ENCODE measurements at regions not wholly inside any gene's neighbourhood (a gene's known extent, or its start where the extent isn't known, plus 50 kb on each side); places are given as distances from the start of the nearest gene placed in this dataset.

- H3K4me3 ChIP-seq (ENCODE audit: low read depth, low read length), result no peak overlapping the region
- TF ChIP-seq, protein P1, sequence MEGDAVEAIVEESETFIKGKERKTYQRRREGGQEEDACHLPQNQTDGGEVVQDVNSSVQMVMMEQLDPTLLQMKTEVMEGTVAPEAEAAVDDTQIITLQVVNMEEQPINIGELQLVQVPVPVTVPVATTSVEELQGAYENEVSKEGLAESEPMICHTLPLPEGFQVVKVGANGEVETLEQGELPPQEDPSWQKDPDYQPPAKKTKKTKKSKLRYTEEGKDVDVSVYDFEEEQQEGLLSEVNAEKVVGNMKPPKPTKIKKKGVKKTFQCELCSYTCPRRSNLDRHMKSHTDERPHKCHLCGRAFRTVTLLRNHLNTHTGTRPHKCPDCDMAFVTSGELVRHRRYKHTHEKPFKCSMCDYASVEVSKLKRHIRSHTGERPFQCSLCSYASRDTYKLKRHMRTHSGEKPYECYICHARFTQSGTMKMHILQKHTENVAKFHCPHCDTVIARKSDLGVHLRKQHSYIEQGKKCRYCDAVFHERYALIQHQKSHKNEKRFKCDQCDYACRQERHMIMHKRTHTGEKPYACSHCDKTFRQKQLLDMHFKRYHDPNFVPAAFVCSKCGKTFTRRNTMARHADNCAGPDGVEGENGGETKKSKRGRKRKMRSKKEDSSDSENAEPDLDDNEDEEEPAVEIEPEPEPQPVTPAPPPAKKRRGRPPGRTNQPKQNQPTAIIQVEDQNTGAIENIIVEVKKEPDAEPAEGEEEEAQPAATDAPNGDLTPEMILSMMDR (conservative IDR thresholded peaks at IDR 0.05; ENCODE audit: low read depth, low read length), result no peak
- no peak for DNase-seq (ENCODE audit: low read depth)
Observed at GRCh38 chr6:74320715-74321114, 624.7 kb downstream of the CD109 start.

DNA sequence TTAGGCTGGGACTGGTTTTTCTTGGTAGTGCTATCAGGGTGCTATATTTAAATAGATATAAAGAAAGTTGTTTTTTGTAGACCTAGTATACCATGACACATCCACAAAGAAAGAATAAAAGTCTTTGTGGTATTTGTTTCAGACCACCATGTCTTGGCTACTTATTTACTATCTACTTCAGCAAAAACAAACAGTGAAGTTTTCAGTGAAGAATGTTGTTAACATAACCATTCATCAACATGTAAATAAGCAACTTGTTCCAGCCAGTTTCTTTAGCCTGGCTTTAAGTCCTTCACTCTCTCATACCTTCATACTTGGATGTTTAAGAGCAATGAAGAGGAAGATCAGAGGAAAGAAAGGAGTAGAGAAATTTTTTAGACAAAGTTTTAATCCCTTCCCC, 624.1 kb downstream of the CD109 start:
- H3K4me3 ChIP-seq (ENCODE audit: low read depth, low read length), result no peak overlapping the region
- TF ChIP-seq, protein P1 (conservative IDR thresholded peaks at IDR 0.05; ENCODE audit: low read depth, low read length), result no peak
- DNase-seq (ENCODE audit: low read depth), result peak; percentile 19

GRCh38 chr6:74319292-74319691, 623.3 kb downstream of the CD109 start:
- no peak for DNase-seq (ENCODE audit: low read depth)
- TF ChIP-seq, protein P1 (conservative IDR thresholded peaks at IDR 0.05; ENCODE audit: low read depth, low read length), result no peak
- no peak overlapping the region for H3K4me3 ChIP-seq (ENCODE audit: low read depth, low read length)

- TF ChIP-seq, protein P1 (conservative IDR thresholded peaks at IDR 0.05; ENCODE audit: low read depth, low read length), result no peak
- H3K4me3 ChIP-seq (ENCODE audit: low read depth, low read length), result no peak overlapping the region
Observed at GRCh38 chr6:74318738-74319137, 622.7 kb downstream of the CD109 start.

GRCh38 chr6:74312081-74312480, 616.1 kb downstream of the CD109 start:
- no peak overlapping the region for H3K4me3 ChIP-seq (ENCODE audit: low read depth, low read length)
- TF ChIP-seq, protein P1 (conservative IDR thresholded peaks at IDR 0.05; ENCODE audit: low read depth, low read length), result no peak
- DNase-seq (ENCODE audit: low read depth), result no peak

More at GRCh38 chr6:74318738-74319137, 622.7 kb downstream of the CD109 start:
- no peak for DNase-seq (ENCODE audit: low read depth)

DNA sequence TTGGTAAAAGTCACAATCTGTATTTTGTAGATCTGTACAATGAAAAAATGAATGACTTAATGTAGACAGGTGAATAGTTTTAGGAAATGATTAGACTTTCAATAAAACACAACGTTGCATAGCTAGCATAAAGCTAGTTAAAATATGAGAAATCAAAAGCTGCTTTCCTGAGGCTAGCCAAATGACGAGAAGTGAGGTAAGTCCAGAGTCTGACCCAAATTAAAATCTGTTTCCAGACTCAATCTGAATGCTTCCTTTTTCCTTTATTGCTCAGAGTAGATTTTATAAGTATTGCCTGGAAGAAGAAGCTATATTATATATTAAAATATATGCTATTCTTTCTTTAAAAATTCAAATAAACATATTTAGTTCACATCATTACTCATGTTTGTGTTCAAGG, 615.4 kb downstream of the CD109 start:
- no peak for DNase-seq (ENCODE audit: low read depth)
- no peak overlapping the region for H3K4me3 ChIP-seq (ENCODE audit: low read depth, low read length)
- TF ChIP-seq, protein P1 (conservative IDR thresholded peaks at IDR 0.05; ENCODE audit: low read depth, low read length), result no peak

DNA sequence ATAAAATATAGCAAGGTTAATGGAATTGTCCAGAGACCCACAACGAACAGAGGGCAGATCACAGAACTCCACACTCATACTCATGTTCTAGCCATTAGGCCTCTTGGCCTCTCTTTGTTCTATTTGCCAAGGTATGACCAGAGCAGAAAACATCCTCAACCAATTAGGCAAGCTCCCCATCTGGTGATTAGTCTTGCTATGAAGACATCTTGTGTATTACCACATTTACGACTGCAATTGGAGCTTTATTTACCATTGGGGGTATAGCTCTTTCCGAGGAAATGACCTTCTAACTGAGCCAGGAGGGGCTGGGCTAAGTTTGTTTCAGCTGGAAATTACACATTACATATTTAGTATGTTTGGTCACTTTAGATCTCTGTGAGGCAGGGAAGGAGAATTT, 593.9 kb downstream of the CD109 start:
- no peak for DNase-seq (ENCODE audit: low read depth)
- TF ChIP-seq, protein P1 (conservative IDR thresholded peaks at IDR 0.05; ENCODE audit: low read depth, low read length), result no peak

More for the DNA sequence above, 593.9 kb downstream of the CD109 start:
- H3K4me3 ChIP-seq (ENCODE audit: low read depth, low read length), result no peak overlapping the region
